NCI-H1436 (cell line): ENCODE measurements at regions not wholly inside any gene's neighbourhood (a gene's known extent, or its start where the extent isn't known, plus 50 kb on each side); places are given as distances from the start of the nearest gene placed in this dataset.

Source experiments
- DNase-seq: peaks from one replicate; lab custom pipeline; 2025; lab: John Stamatoyannopoulos, UW

- no peak for DNase-seq
Measured at GRCh38 chr2:217297096-217297495, 437.2 kb upstream of the TNP1 start.

GRCh38 chr2:217294818-217295217, 435.0 kb upstream of the TNP1 start:
- DNase-seq = no peak

GRCh38 chr2:217294211-217294610, 434.3 kb upstream of the TNP1 start:
- DNase-seq = no peak

- DNase-seq = no peak
Measured at GRCh38 chr2:217293607-217294006, 433.7 kb upstream of the TNP1 start.

GRCh38 chr2:217293046-217293445, 433.2 kb upstream of the TNP1 start:
- DNase-seq = no peak

- DNase-seq = no peak
Measured at GRCh38 chr2:217291259-217291658, 431.4 kb upstream of the TNP1 start.

GRCh38 chr2:217290467-217290866, 430.6 kb upstream of the TNP1 start:
- DNase-seq = no peak

- DNase-seq = peak; percentile 86
Measured at GRCh38 chr2:217289907-217290280, 430.0 kb upstream of the TNP1 start.

- DNase-seq = peak; percentile 43
Measured at GRCh38 chr2:217289177-217289906, 429.5 kb upstream of the TNP1 start.

- no peak for DNase-seq
Measured at GRCh38 chr2:217288472-217289063, 428.7 kb upstream of the TNP1 start.

GRCh38 chr2:217286833-217287232, 427.0 kb upstream of the TNP1 start:
- no peak for DNase-seq

- no peak for DNase-seq
Measured at GRCh38 chr2:217285926-217286325, 426.1 kb upstream of the TNP1 start.

- DNase-seq = no peak
Measured at GRCh38 chr2:217283460-217283859, 423.6 kb upstream of the TNP1 start.

GRCh38 chr2:217282531-217282930, 422.7 kb upstream of the TNP1 start:
- DNase-seq = no peak

GRCh38 chr2:217279556-217279955, 419.7 kb upstream of the TNP1 start:
- DNase-seq = no peak

GRCh38 chr2:217279140-217279539, 419.3 kb upstream of the TNP1 start:
- DNase-seq = no peak

- DNase-seq = no peak
Measured at GRCh38 chr2:217277646-217278398, 418.0 kb upstream of the TNP1 start.

GRCh38 chr2:217276433-217276832, 416.6 kb upstream of the TNP1 start:
- no peak for DNase-seq

- DNase-seq = peak; percentile 22
Measured at GRCh38 chr2:217275091-217275490, 415.2 kb upstream of the TNP1 start.

- DNase-seq = no peak
Measured at GRCh38 chr2:217274578-217274977, 414.7 kb upstream of the TNP1 start.

GRCh38 chr2:217273851-217274250, 414.0 kb upstream of the TNP1 start:
- DNase-seq = no peak

GRCh38 chr2:217273162-217273561, 413.3 kb upstream of the TNP1 start:
- no peak for DNase-seq

GRCh38 chr2:217271813-217272212, 411.9 kb upstream of the TNP1 start:
- DNase-seq = no peak
